ENCODE measurements at regions not wholly inside any gene's neighbourhood (a gene's known extent, or its start where the extent isn't known, plus 50 kb on each side); places are given as distances from the start of the nearest gene placed in this dataset.

- Histone ChIP-seq H3K79me2 (ENCODE audit: insufficient read depth, low read length) (no peaks in the 10 kb centered on the region), H3K18ac (ENCODE audit: insufficient read length, low read depth, low read length) (no peak overlapping the region), H3K79me1 (ENCODE audit: insufficient read depth, low read depth, low read length, poor library complexity, severe bottlenecking) (no peaks in the 10 kb centered on the region), H4K20me1 (ENCODE audit: control insufficient read depth, insufficient read depth, insufficient read length) (no peaks in the 10 kb centered on the region), H3T11ph (ENCODE audit: low read length) (no peak overlapping the region), H3K23me2 (ENCODE audit: insufficient read length, low read depth, low read length, poor library complexity, severe bottlenecking) (no peaks in the 10 kb centered on the region), H3K4me2 (ENCODE audit: insufficient read depth, insufficient read length, low read length) (no peak overlapping the region), H3K4ac (ENCODE audit: low read depth, low read length) (no peak overlapping the region), H2AFZ (ENCODE audit: low read length) (no peak overlapping the region), H2BK12ac (ENCODE audit: insufficient read length, low read depth, low read length) (no peak overlapping the region), H3K9ac (ENCODE audit: extremely low read depth, insufficient read length, low read length) (no peak overlapping the region), H4K91ac (ENCODE audit: insufficient read length, low read depth, low read length) (no peak overlapping the region), H2BK20ac (ENCODE audit: low read depth, low read length, poor library complexity, severe bottlenecking) (no peak overlapping the region), H4K8ac (replicated peaks; ENCODE audit: insufficient read length, low read depth, low read length) (no peak overlapping the region), H3K56ac (ENCODE audit: insufficient read length, low read depth, low read length) (no peak overlapping the region), H2AK5ac (ENCODE audit: insufficient read length, low read length) (no peak overlapping the region), H3K23ac (ENCODE audit: insufficient read length, low read depth, low read length) (no peak overlapping the region), H2BK15ac (ENCODE audit: low read depth, low read length) (no peak overlapping the region), H3K4me1 (ENCODE audit: insufficient read depth, low read length) (no peaks in the 10 kb centered on the region), H3K14ac (ENCODE audit: insufficient read depth, low read length) (no peak overlapping the region), H2BK120ac (ENCODE audit: low read depth, low read length, poor library complexity, severe bottlenecking) (no peak overlapping the region), H4K5ac (ENCODE audit: insufficient read length, low read depth, low read length) (no peak overlapping the region), H2BK5ac (ENCODE audit: insufficient read length, low read length) (no peak overlapping the region), H3K27ac (ENCODE audit: insufficient read length, low read depth, low read length) (no peak overlapping the region), H3K27me3 (ENCODE audit: insufficient read depth, low read length) (no peaks in the 10 kb centered on the region), H3K9me3 (ENCODE audit: control insufficient read depth, low read depth, low read length) (no peaks in the 10 kb centered on the region)
- Mint-ChIP-seq H3K9me3 (no peaks in the 10 kb centered on the region; a peak in 1 of 5 replicates), H3K4me1 (no peaks in the 10 kb centered on the region), H3K27me3 (ENCODE audit: low read depth) (peaks cover 16% of the 10 kb centered on the region), H3K36me3 (ENCODE audit: insufficient read depth in 1 of 3, low read depth in 3 of 3) (no peaks in the 10 kb centered on the region), H3K4me3 (no peak overlapping the region), H3K27ac (no peak overlapping the region)
- DNase-seq: no peak
- TF ChIP-seq CTCF (conservative IDR thresholded peaks at IDR 0.05): no peak
- no CpG with 5 or more reads among the region's 1 CpG for WGBS (ENCODE audit: extremely low coverage, insufficient read length, low lambda C conversion rate)
Measured at GRCh38 chr12:128180166-128180565, 86.8 kb upstream of the TMEM132C start.

All from H9 (cell line).